ENCODE measurements at regions not wholly inside any gene's neighbourhood (a gene's known extent, or its start where the extent isn't known, plus 50 kb on each side); places are given as distances from the start of the nearest gene placed in this dataset.

GRCh38 chr9:82073551-82074543 lies 85.3 kb downstream of the SPATA31D1 start:
- TF ChIP-seq YY1 (IDR thresholded peaks at IDR 0.05; ENCODE audit: insufficient read depth, insufficient read length) = no peak
- TF ChIP-seq ZNF274 (IDR thresholded peaks at IDR 0.05; ENCODE audit: low read depth, low read length) = no peak
- no peak for TF ChIP-seq SUZ12 (IDR thresholded peaks at IDR 0.05; ENCODE audit: extremely low read depth, insufficient read depth, insufficient read length)
